ENCODE measurements at regions not wholly inside any gene's neighbourhood (a gene's known extent, or its start where the extent isn't known, plus 50 kb on each side); places are given as distances from the start of the nearest gene placed in this dataset.

GRCh38 chr5:39772307-39772706 is 347.5 kb upstream of the DAB2 start:
- intact Hi-C loops (cut with DNase I), result no loop called here
- H3K27ac ChIP-seq, result no peak overlapping the region
- DNase-seq (ENCODE audit: low spot score in 2 of 2), result no peak
- no peaks in the 10 kb centered on the region for H3K4me1 ChIP-seq
- no peaks in the 10 kb centered on the region for H3K36me3 ChIP-seq
- no peak for TF ChIP-seq CTCF (IDR thresholded peaks at IDR 0.05)
- H3K9me3 ChIP-seq, result no peaks in the 10 kb centered on the region
- no peak overlapping the region for H3K4me3 ChIP-seq
- H3K27me3 ChIP-seq, result no peaks in the 10 kb centered on the region

DNA sequence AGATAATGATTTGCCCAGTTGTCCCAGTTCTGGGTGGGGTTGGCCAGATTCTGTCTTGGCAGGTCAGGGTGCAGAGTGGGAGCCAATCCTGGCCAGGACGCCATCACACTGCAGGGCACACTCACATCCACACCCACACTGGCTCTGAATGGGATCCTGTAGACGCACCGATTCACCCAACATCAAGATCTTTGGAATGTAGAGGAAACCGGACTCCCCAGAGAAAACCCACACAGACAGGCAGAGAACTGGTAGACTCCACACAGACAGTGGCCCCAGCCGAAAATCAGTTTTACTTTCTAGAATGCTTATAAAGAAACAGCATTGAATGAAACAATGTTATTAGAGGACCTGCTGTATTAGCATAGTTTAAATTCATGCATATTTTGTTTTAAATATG is 343.1 kb upstream of the DAB2 start:
- Histone ChIP-seq H3K36me3 (no peaks in the 10 kb centered on the region), H3K9me3 (no peaks in the 10 kb centered on the region), H3K4me1 (no peaks in the 10 kb centered on the region), H3K27ac (no peak overlapping the region), H3K4me3 (no peak overlapping the region), H3K27me3 (no peaks in the 10 kb centered on the region)
- intact Hi-C loops (cut with DNase I), result no loop called here
- TF ChIP-seq CTCF (IDR thresholded peaks at IDR 0.05), result no peak
- no peak for DNase-seq (ENCODE audit: low spot score in 2 of 2)

DNA sequence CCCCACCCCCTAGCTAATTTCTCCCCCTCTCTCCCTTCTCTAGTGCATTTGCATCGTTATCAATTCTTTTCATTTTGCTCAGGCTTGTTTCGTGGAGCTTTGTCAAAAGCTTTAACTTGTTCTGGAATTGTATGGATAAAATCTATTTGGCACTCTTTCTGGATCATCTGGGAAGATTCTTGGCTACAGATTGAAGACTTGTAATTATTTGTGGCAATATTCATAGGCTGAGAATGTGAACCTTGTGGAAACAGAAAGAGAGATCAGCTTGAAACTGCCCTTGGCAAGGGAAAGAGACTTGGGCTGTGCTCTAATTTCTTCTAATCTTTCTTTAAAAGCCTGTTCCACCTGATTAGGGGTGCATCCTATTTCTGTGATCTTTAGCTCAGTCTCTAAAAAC is 340.6 kb upstream of the DAB2 start:
- Histone ChIP-seq H3K36me3 (no peaks in the 10 kb centered on the region), H3K4me3 (no peak overlapping the region), H3K27ac (no peak overlapping the region), H3K27me3 (no peaks in the 10 kb centered on the region), H3K9me3 (no peaks in the 10 kb centered on the region), H3K4me1 (peaks cover 0 to under 1% of the 10 kb centered on the region in 2 donors)
- no peak for DNase-seq (ENCODE audit: low spot score in 2 of 2)
- intact Hi-C loops (cut with DNase I), result no loop called here
- no peak for TF ChIP-seq CTCF (IDR thresholded peaks at IDR 0.05)

DNA sequence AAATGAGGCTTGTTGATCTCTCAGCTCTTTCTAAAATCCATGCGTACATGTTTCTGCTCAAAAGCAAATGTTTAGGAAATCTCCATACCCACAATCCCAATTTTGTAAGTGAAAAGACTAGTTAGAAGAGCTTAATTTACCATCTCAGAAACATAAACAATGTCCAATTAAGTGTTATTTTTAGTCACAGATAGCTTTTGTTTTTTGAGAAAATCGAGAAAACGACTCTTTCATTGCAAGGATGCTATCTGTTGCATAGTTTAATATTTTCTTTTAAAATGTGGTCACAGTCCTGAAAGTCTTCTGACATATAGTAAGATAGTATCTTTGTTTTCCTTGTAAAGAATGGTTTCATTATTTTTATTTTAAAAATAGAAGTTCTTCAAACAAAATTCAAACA is 338.0 kb upstream of the DAB2 start:
- no peaks in the 10 kb centered on the region for H3K27me3 ChIP-seq
- intact Hi-C loops (cut with DNase I), result no loop called here
- no peaks in the 10 kb centered on the region for H3K9me3 ChIP-seq
- TF ChIP-seq CTCF (IDR thresholded peaks at IDR 0.05), result no peak
- no peak overlapping the region for H3K4me3 ChIP-seq
- H3K4me1 ChIP-seq, result peaks cover 0 to 3% of the 10 kb centered on the region in 2 donors
- no peak overlapping the region for H3K27ac ChIP-seq
- H3K36me3 ChIP-seq, result no peaks in the 10 kb centered on the region
- no peak for DNase-seq (ENCODE audit: low spot score in 2 of 2)

DNA sequence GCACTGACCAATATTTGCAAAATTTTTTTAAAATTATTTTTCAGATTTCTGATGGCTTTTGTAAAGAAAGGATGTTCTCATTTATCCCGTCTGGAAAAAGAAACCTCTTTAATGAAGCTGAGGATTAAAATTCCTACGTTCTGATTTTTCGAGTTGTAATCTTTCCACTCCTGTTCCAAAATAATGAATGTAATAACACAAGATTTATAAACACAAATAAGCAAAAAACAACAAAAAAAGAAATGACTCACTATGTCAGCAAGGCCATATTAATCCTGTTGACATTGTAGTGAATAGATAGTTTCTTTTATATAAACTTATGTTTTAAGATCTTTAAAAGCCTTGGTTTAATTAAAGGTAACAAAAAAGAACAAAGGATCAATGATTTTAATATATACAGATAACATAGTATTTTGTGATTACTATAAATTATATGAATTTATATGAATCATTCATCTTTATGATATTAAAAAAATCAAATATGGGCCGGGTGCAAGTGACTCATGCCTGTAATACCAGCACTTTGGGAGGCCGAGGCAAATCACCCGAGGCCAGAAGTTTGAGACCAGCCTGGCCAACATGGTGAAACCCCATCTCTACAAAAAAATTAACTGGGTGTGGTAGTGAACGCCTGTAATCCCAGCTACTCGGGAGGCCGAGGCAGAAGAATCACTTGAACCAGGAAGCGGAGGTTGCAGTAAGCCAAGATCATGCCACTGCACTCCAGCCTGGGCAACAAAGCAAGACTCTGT is 336.6 kb upstream of the DAB2 start:
- H3K4me3 ChIP-seq, result no peak overlapping the region
- H3K36me3 ChIP-seq, result no peaks in the 10 kb centered on the region
- H3K9me3 ChIP-seq, result no peaks in the 10 kb centered on the region
- H3K27ac ChIP-seq, result peak overlapping the region; percentile 13 to 73
- H3K27me3 ChIP-seq, result no peaks in the 10 kb centered on the region
- intact Hi-C loops (cut with DNase I), result no loop called here
- H3K4me1 ChIP-seq, result peaks cover 0 to 3% of the 10 kb centered on the region in 2 donors
- no peak for TF ChIP-seq CTCF (IDR thresholded peaks at IDR 0.05)
- DNase-seq (ENCODE audit: low spot score in 2 of 2), result no peak

Measured in ascending aorta (tissue), 2 donors.